DOHH2 (cell line): ENCODE measurements at regions not wholly inside any gene's neighbourhood (a gene's known extent, or its start where the extent isn't known, plus 50 kb on each side); places are given as distances from the start of the nearest gene placed in this dataset.

ENCODE experiments used
- CTCF ChIP-seq: fragments of 200-600 bp; sonication (generic); IDR thresholded peaks from one replicate; pipeline ENCODE4 v1.5.1; 2014; ENCODE audit warnings: antibody characterized with exemption, mild to moderate bottlenecking, low read depth, low read length; ENCODE audit not compliant: poor library complexity, severe bottlenecking
- EZH2phosphoT487 ChIP-seq: fragments of 200-600 bp; sonication (generic); IDR thresholded peaks from 2 replicates; pipeline ENCODE4 v1.6.1; 2017; ENCODE audit warnings: borderline replicate concordance, mild to moderate bottlenecking, antibody characterized with exemption, low read length, moderate library complexity, mixed read lengths

- TF ChIP-seq CTCF (no peak), EZH2phosphoT487 (no peak)
Measured at GRCh38 chr19:28414748-28415147, 798.2 kb downstream of the UQCRFS1 start.
